K562 (cell line): ENCODE measurements at regions not wholly inside any gene's neighbourhood (a gene's known extent, or its start where the extent isn't known, plus 50 kb on each side); places are given as distances from the start of the nearest gene placed in this dataset.

Source experiments
- ATAC-seq: fragments of 200-7000 bp; cut with Tn5 transposase; 3 replicates; pipeline ENCODE4 v1.9.1; 2020; ENCODE audit warnings: moderate library complexity
- BruUV-seq: library from RNA; stranded (reverse); fragments of 400-500 nt; replicated peaks from 2 replicates; lab custom pipeline; 2021; lab: Mats Ljungman, UMichigan
- CTCF ChIA-PET: fragments of 300-600 bp; formaldehyde crosslinking; extraction: SDS; loops from one replicate; lab custom pipeline; 2021; ENCODE audit warnings: low intra/inter-chr PET ratio; lab: Yijun Ruan, JAX
- POLR2A ChIA-PET: fragments of 300-600, 350-650 bp; sonication (Branson Sonifier 250); formaldehyde crosslinking; extraction: SDS; loops from one replicate; lab custom pipeline; 2021; ENCODE audit warnings: antibody characterized with exemption, inconsistent platforms; lab: Yijun Ruan, JAX
- DNase-seq, 4 experiments: peaks; one replicate each; pipeline versions ENCODE4 v3.0.0 to v3.0.0-alpha.2; 2011 to 2018; ENCODE audit warnings: low spot score in 3 of 4, mixed read lengths in 3 of 4; ENCODE audit errors: extremely low read depth in 1 of 4
- FAIRE-seq: peaks from 2 replicates; lab custom pipeline; 2011; peaks lifted over from hg19 to GRCh38; lab: Jason Lieb, UNC
- H2AFZ ChIP-seq: 2 replicates; pipeline ENCODE4 v1.6.0; 2011; ENCODE audit warnings: low read depth, low read length, control low read depth, inconsistent platforms
- H3K27ac ChIP-seq: fragments of 200-600 bp; 3 replicates; pipeline ENCODE4 v1.8.0; 2011; ENCODE audit warnings: low read depth, mild to moderate bottlenecking, control low read depth, inconsistent platforms, low read length, moderate library complexity, mixed read lengths; ENCODE audit errors: extremely low read depth
- H3K27me3 ChIP-seq, 2 experiments: fragments of 300-600 bp in 1 of 2; 2 replicates in 1 of 2; 3 replicates in 1 of 2; pipeline versions ENCODE4 v1.6.0 to v1.8.0; 2011; ENCODE audit warnings: inconsistent platforms in 2 of 2, low read length in 2 of 2, mild to moderate bottlenecking in 1 of 2, mixed read lengths in 1 of 2, moderate library complexity in 1 of 2; ENCODE audit not compliant: control insufficient read depth in 2 of 2, insufficient read depth in 2 of 2
- H3K36me3 ChIP-seq: fragments of 300-600 bp; 3 replicates; pipeline ENCODE4 v1.8.0; 2011; ENCODE audit warnings: mild to moderate bottlenecking, low read length, inconsistent platforms; ENCODE audit not compliant: control insufficient read depth, insufficient read depth
- H3K4me1 ChIP-seq, 2 experiments: fragments of 200-600 bp in 1 of 2; replicated peaks in 1 of 2; 2 replicates in 1 of 2; 3 replicates in 1 of 2; pipeline versions ENCODE4 v1.5.1 to v1.8.0; 2011; ENCODE audit warnings: inconsistent platforms in 2 of 2, low read length in 2 of 2, mild to moderate bottlenecking in 1 of 2, mixed read lengths in 1 of 2, moderate library complexity in 1 of 2; ENCODE audit not compliant: control insufficient read depth in 2 of 2, insufficient read depth in 2 of 2
- H3K4me2 ChIP-seq: 2 replicates; pipeline ENCODE4 v1.6.1; 2011; ENCODE audit warnings: low read length, control low read depth, inconsistent platforms, mixed read lengths; ENCODE audit not compliant: insufficient read depth
- H3K4me3 ChIP-seq: fragments of 200-600 bp; sonication (generic), shearing (Covaris generic); 2 replicates; pipeline ENCODE4 v1.5.1; 2016; ENCODE audit warnings: control low read depth, inconsistent platforms
- H3K79me2 ChIP-seq: fragments of 200-600 bp; 3 replicates; pipeline ENCODE4 v1.8.0; 2011; ENCODE audit warnings: low read length, inconsistent platforms; ENCODE audit not compliant: control insufficient read depth, insufficient read depth
- H3K9ac ChIP-seq, 2 experiments: 2 replicates each; pipeline versions ENCODE4 v1.6.0 to v1.6.1; 2011; ENCODE audit warnings: low read depth in 2 of 2, low read length in 2 of 2, control low read depth in 1 of 2, inconsistent platforms in 1 of 2, mild to moderate bottlenecking in 1 of 2, mixed read lengths in 1 of 2; ENCODE audit not compliant: insufficient read depth in 1 of 2
- H3K9me1 ChIP-seq: one replicate; pipeline ENCODE4 v1.6.0; 2011; ENCODE audit warnings: inconsistent platforms, mild to moderate bottlenecking, low read length, moderate library complexity; ENCODE audit not compliant: control insufficient read depth, insufficient read depth
- H3K9me3 ChIP-seq: replicated peaks from 2 replicates; pipeline ENCODE4 v1.5.1; 2011; ENCODE audit warnings: low read depth, low read length, inconsistent platforms; ENCODE audit not compliant: control insufficient read depth, insufficient read depth
- H4K20me1 ChIP-seq: replicated peaks from 2 replicates; pipeline ENCODE4 v1.6.1; 2011; ENCODE audit warnings: low read length, inconsistent platforms, mixed read lengths; ENCODE audit not compliant: control insufficient read depth, insufficient read depth
- CBX5 ChIP-seq: IDR thresholded peaks from 2 replicates; pipeline ENCODE4 v1.6.1; 2014; ENCODE audit warnings: low read depth, borderline replicate concordance
- CTBP1 ChIP-seq: fragments of 450-650 bp; IDR thresholded peaks from 2 replicates; pipeline ENCODE4 v1.6.1; 2016; ENCODE audit warnings: borderline replicate concordance
- FOXM1 ChIP-seq, 2 experiments: fragments of 450-650 bp in 1 of 2; sonication (generic) in 1 of 2; formaldehyde crosslinking in 1 of 2; IDR thresholded peaks; 2 replicates each; pipeline versions ENCODE4 v1.6.1 to v1.9.0; 2017 to 2022; ENCODE audit warnings: low read depth in 2 of 2, mild to moderate bottlenecking in 2 of 2, missing genetic modification reagents in 1 of 2, moderate library complexity in 1 of 2
- GTF3C2 ChIP-seq: IDR thresholded peaks from 3 replicates; pipeline ENCODE4 v1.6.1; 2011; ENCODE audit warnings: borderline replicate concordance, mild to moderate bottlenecking, moderate library complexity; ENCODE audit not compliant: insufficient read length; ENCODE audit errors: extremely low read depth
- MAZ ChIP-seq, 2 experiments: fragments of 450-650 bp in 1 of 2; sonication (generic) in 1 of 2; formaldehyde crosslinking; IDR thresholded peaks in 1 of 2; conservative IDR thresholded peaks in 1 of 2; 2 replicates each; pipeline versions ENCODE4 v1.4.0 to v1.5.0; 2020; ENCODE audit warnings: mild to moderate bottlenecking in 1 of 2, missing genetic modification reagents in 1 of 2
- NCOA1 ChIP-seq: fragments of 450-650 bp; IDR thresholded peaks from 2 replicates; pipeline ENCODE4 v1.6.1; 2016; ENCODE audit warnings: low read depth
- SLC30A9 ChIP-seq: fragments of 250-450 bp; sonication (Bioruptor Pico); IDR thresholded peaks from 2 replicates; pipeline ENCODE4 v1.8.0; 2022; ENCODE audit warnings: mild to moderate bottlenecking, moderate library complexity
- SMAD2 ChIP-seq: fragments of 150-350 bp; IDR thresholded peaks from 2 replicates; pipeline ENCODE4 v1.6.1; 2014; ENCODE audit warnings: low read depth, mild to moderate bottlenecking, low read length
- WHSC1 ChIP-seq: IDR thresholded peaks from one replicate; pipeline ENCODE4 v1.6.1; 2012; ENCODE audit warnings: low read length, control low read depth, inconsistent platforms
- in situ Hi-C: fragments of 300-500 bp; cut with MboI; formaldehyde crosslinking; loops from 4 replicates; pipeline ENCODE4 v1.15.0; 2018; ENCODE audit warnings: inconsistent platforms, mixed read lengths
- intact Hi-C: fragments of 100-400 bp; cut with micrococcal nuclease; formaldehyde crosslinking; loops from 2 replicates; pipeline ENCODE4 v1.14.2; 2022

GRCh38 chr3:148095962-148096361, 601.7 kb upstream of the AGTR1 start (continued):
- no peak for TF ChIP-seq MAZ (CRISPR knock-in tag; conservative IDR thresholded peaks at IDR 0.05 in 1 of 2, IDR thresholded peaks at IDR 0.05 in 1 of 2)
- TF ChIP-seq WHSC1, result no peak
- TF ChIP-seq FOXM1 (IDR thresholded peaks at IDR 0.05; ENCODE audit: low read depth), result no peak
- no peak for TF ChIP-seq FOXM1 (CRISPR knock-in tag; IDR thresholded peaks at IDR 0.05; ENCODE audit: low read depth)
- TF ChIP-seq NCOA1, result no peak
- no peak for TF ChIP-seq CBX5
- no peak for TF ChIP-seq SMAD2
- TF ChIP-seq, all 486 proteins: peak for 0

- BruUV-seq, result no TSS peak
- TF ChIP-seq SLC30A9 (no peak), CTBP1 (no peak), GTF3C2 (no peak)
- no peak for FAIRE-seq
- no peaks in the 10 kb centered on the region for H3K27me3 ChIP-seq
- H3K4me2 ChIP-seq, result no peak overlapping the region
- no peak for DNase-seq
- H3K79me2 ChIP-seq, result no peaks in the 10 kb centered on the region
- H3K9ac ChIP-seq, result no peak overlapping the region
- no peak overlapping the region for H3K27ac ChIP-seq
- no peaks in the 10 kb centered on the region for H3K36me3 ChIP-seq
- CTCF ChIA-PET, result no interaction called here
- no peaks in the 10 kb centered on the region for H4K20me1 ChIP-seq
- intact Hi-C loops (no loop called here), in situ Hi-C loops (no loop called here)
- ATAC-seq, result no peak
- no peak overlapping the region for H3K4me3 ChIP-seq
- H3K9me3 ChIP-seq, result no peaks in the 10 kb centered on the region
- H3K9me1 ChIP-seq, result no peaks in the 10 kb centered on the region
- H3K4me1 ChIP-seq, result no peaks in the 10 kb centered on the region
- H2AFZ ChIP-seq, result no peak overlapping the region
- POLR2A ChIA-PET, result no interaction called here
These were observed 597.2 kb upstream of the AGTR1 start for GRCh38 chr3:148100476-148100875.
